ENCODE measurements at regions not wholly inside any gene's neighbourhood (a gene's known extent, or its start where the extent isn't known, plus 50 kb on each side); places are given as distances from the start of the nearest gene placed in this dataset.

- Histone ChIP-seq H3K4me1 (ENCODE audit: control insufficient read depth, low read length) (peaks cover 10% of the 10 kb centered on the region), H3K4me3 (ENCODE audit: low read length) (no peak overlapping the region), H3K36me3 (ENCODE audit: control insufficient read depth, low read length) (no peaks in the 10 kb centered on the region), H3K9me2 (replicated peaks; ENCODE audit: control insufficient read depth, low read length) (no peaks in the 10 kb centered on the region), H3K79me2 (ENCODE audit: control insufficient read depth, low read length) (no peaks in the 10 kb centered on the region), H3F3A (ENCODE audit: control insufficient read depth, insufficient read depth) (no peaks in the 10 kb centered on the region), H3K27me3 (ENCODE audit: control insufficient read depth, low read length) (no peaks in the 10 kb centered on the region), H3K27ac (ENCODE audit: low read depth, low read length) (no peak overlapping the region), H3K9me3 (ENCODE audit: control insufficient read depth, insufficient read depth, low read length) (no peaks in the 10 kb centered on the region), H4K20me1 (ENCODE audit: control insufficient read depth, insufficient read depth, low read depth, low read length) (no peaks in the 10 kb centered on the region), H3K4me2 (ENCODE audit: low read length) (no peak overlapping the region)
- no peak for TF ChIP-seq EZH2phosphoT487 (IDR thresholded peaks at IDR 0.05; ENCODE audit: borderline replicate concordance, low read length)
- no peak for TF ChIP-seq CTCF (IDR thresholded peaks at IDR 0.05; ENCODE audit: low read depth, low read length, poor library complexity, severe bottlenecking)
Measured at GRCh38 chr13:68584776-68585175, 1354.6 kb upstream of the PCDH9 start.

GRCh38 chr13:68574053-68574452, 1343.9 kb upstream of the PCDH9 start:
- Histone ChIP-seq H3K9me2 (replicated peaks; ENCODE audit: control insufficient read depth, low read length) (no peaks in the 10 kb centered on the region), H3K27me3 (ENCODE audit: control insufficient read depth, low read length) (no peaks in the 10 kb centered on the region), H3K9me3 (ENCODE audit: control insufficient read depth, insufficient read depth, low read length) (no peaks in the 10 kb centered on the region), H3K79me2 (ENCODE audit: control insufficient read depth, low read length) (no peaks in the 10 kb centered on the region), H4K20me1 (ENCODE audit: control insufficient read depth, insufficient read depth, low read depth, low read length) (no peaks in the 10 kb centered on the region), H3K4me3 (ENCODE audit: low read length) (no peak overlapping the region), H3K27ac (ENCODE audit: low read depth, low read length) (no peak overlapping the region), H3F3A (ENCODE audit: control insufficient read depth, insufficient read depth) (no peaks in the 10 kb centered on the region), H3K4me1 (ENCODE audit: control insufficient read depth, low read length) (no peaks in the 10 kb centered on the region), H3K4me2 (ENCODE audit: low read length) (no peak overlapping the region), H3K36me3 (ENCODE audit: control insufficient read depth, low read length) (no peaks in the 10 kb centered on the region)
- TF ChIP-seq EZH2phosphoT487 (IDR thresholded peaks at IDR 0.05; ENCODE audit: borderline replicate concordance, low read length), result no peak
- TF ChIP-seq CTCF (IDR thresholded peaks at IDR 0.05; ENCODE audit: low read depth, low read length, poor library complexity, severe bottlenecking), result no peak

GRCh38 chr13:68551701-68552522, 1321.8 kb upstream of the PCDH9 start:
- H4K20me1 ChIP-seq (ENCODE audit: control insufficient read depth, insufficient read depth, low read depth, low read length), result no peaks in the 10 kb centered on the region
- H3K4me3 ChIP-seq (ENCODE audit: low read length), result no peak overlapping the region
- H3K36me3 ChIP-seq (ENCODE audit: control insufficient read depth, low read length), result no peaks in the 10 kb centered on the region
- H3K4me1 ChIP-seq (ENCODE audit: control insufficient read depth, low read length), result no peaks in the 10 kb centered on the region
- H3K27ac ChIP-seq (ENCODE audit: low read depth, low read length), result no peak overlapping the region
- H3F3A ChIP-seq (ENCODE audit: control insufficient read depth, insufficient read depth), result no peaks in the 10 kb centered on the region
- no peaks in the 10 kb centered on the region for H3K9me3 ChIP-seq (ENCODE audit: control insufficient read depth, insufficient read depth, low read length)
- H3K27me3 ChIP-seq (ENCODE audit: control insufficient read depth, low read length), result no peaks in the 10 kb centered on the region
- TF ChIP-seq CTCF (IDR thresholded peaks at IDR 0.05; ENCODE audit: low read depth, low read length, poor library complexity, severe bottlenecking), result no peak
- no peak for TF ChIP-seq EZH2phosphoT487 (IDR thresholded peaks at IDR 0.05; ENCODE audit: borderline replicate concordance, low read length)
- no peak overlapping the region for H3K4me2 ChIP-seq (ENCODE audit: low read length)
- H3K9me2 ChIP-seq (replicated peaks; ENCODE audit: control insufficient read depth, low read length), result no peaks in the 10 kb centered on the region
- no peaks in the 10 kb centered on the region for H3K79me2 ChIP-seq (ENCODE audit: control insufficient read depth, low read length)

All from DOHH2 (cell line).